SK-N-SH (cell line): ENCODE measurements at regions not wholly inside any gene's neighbourhood (a gene's known extent, or its start where the extent isn't known, plus 50 kb on each side); places are given as distances from the start of the nearest gene placed in this dataset.

Experiments
- CTCF ChIA-PET: fragments of 300-600, 350-600 bp; formaldehyde crosslinking; extraction: SDS; loops from one replicate; lab custom pipeline; 2021; lab: Yijun Ruan, JAX
- POLR2A ChIA-PET: fragments of 350-600 bp; sonication (Branson Sonifier 250); formaldehyde crosslinking; extraction: SDS; loops from one replicate; lab custom pipeline; 2020; ENCODE audit warnings: antibody characterized with exemption, inconsistent platforms; lab: Yijun Ruan, JAX
- DNase-seq: peaks from one replicate; pipeline ENCODE4 v3.0.0; 2012
- H2AFZ ChIP-seq: fragments of 200-600 bp; sonication (generic); 2 replicates; pipeline ENCODE4 v1.8.1; 2016; ENCODE audit warnings: antibody characterized with exemption, mild to moderate bottlenecking, low read depth
- H3F3A ChIP-seq: fragments of 200-600 bp; sonication (generic); replicated peaks from 2 replicates; pipeline ENCODE3; 2016; ENCODE audit warnings: antibody characterized with exemption, mild to moderate bottlenecking; ENCODE audit not compliant: insufficient read depth
- H3K27ac ChIP-seq, 2 experiments: fragments of 200-500 bp in 1 of 2; fragments of 200-600 bp in 1 of 2; sonication (Bioruptor generic) in 1 of 2; sonication (generic), shearing (Covaris generic) in 1 of 2; 2 replicates each; pipeline versions ENCODE4 v1.5.1 to v1.6.1; 2014 to 2016; ENCODE audit warnings: low read depth in 2 of 2, inconsistent platforms in 1 of 2, low read length in 1 of 2, mild to moderate bottlenecking in 1 of 2, mixed read lengths in 1 of 2
- H3K27me3 ChIP-seq: fragments of 200-600 bp; sonication (generic), shearing (Covaris generic); 2 replicates; pipeline ENCODE4 v1.6.1; 2016; ENCODE audit warnings: mixed run types; ENCODE audit not compliant: insufficient read depth
- H3K36me3 ChIP-seq, 2 experiments: fragments of 200-500 bp in 1 of 2; fragments of 200-600 bp in 1 of 2; sonication (Bioruptor generic) in 1 of 2; sonication (generic) in 1 of 2; replicated peaks in 1 of 2; 2 replicates each; pipeline versions ENCODE3 to v1.5.1; 2014 to 2016; ENCODE audit warnings: low read length in 1 of 2, mild to moderate bottlenecking in 1 of 2; ENCODE audit not compliant: insufficient read depth in 2 of 2, control insufficient read depth in 1 of 2
- H3K4me1 ChIP-seq, 2 experiments: fragments of 200-500 bp in 1 of 2; fragments of 200-600 bp in 1 of 2; sonication (Bioruptor generic) in 1 of 2; sonication (generic), shearing (Covaris generic) in 1 of 2; 2 replicates each; pipeline versions ENCODE4 v1.5.1 to v1.6.1; 2014 to 2016; ENCODE audit warnings: low read depth in 1 of 2, low read length in 1 of 2, mixed run types in 1 of 2; ENCODE audit not compliant: insufficient read depth in 2 of 2, control insufficient read depth in 1 of 2
- H3K4me2 ChIP-seq: fragments of 200-600 bp; sonication (generic), shearing (Covaris generic); 2 replicates; pipeline ENCODE4 v1.6.1; 2017; ENCODE audit warnings: mixed run types
- H3K4me3 ChIP-seq, 2 experiments: fragments of 200-500 bp in 1 of 2; fragments of 200-600 bp in 1 of 2; sonication (Bioruptor generic) in 1 of 2; sonication (generic), shearing (Covaris generic) in 1 of 2; 2 replicates each; pipeline versions ENCODE4 v1.5.1 to v1.8.1; 2014 to 2016; ENCODE audit warnings: low read depth in 2 of 2, inconsistent platforms in 1 of 2, low read length in 1 of 2, mild to moderate bottlenecking in 1 of 2, mixed read lengths in 1 of 2, moderate library complexity in 1 of 2
- H3K79me2 ChIP-seq: fragments of 200-600 bp; sonication (generic); 2 replicates; pipeline ENCODE4 v1.8.1; 2017; ENCODE audit warnings: mild to moderate bottlenecking; ENCODE audit not compliant: insufficient read depth
- H3K9ac ChIP-seq: fragments of 200-600 bp; sonication (generic); 2 replicates; pipeline ENCODE4 v1.6.1; 2017; ENCODE audit warnings: mixed run types
- H3K9me2 ChIP-seq: fragments of 200-600 bp; sonication (generic); 2 replicates; pipeline ENCODE4 v1.6.1; 2017; ENCODE audit warnings: mixed run types
- H3K9me3 ChIP-seq: fragments of 200-600 bp; sonication (generic); 2 replicates; pipeline ENCODE4 v1.6.1; 2017; ENCODE audit warnings: mixed run types, mild to moderate bottlenecking, moderate library complexity
- H4K20me1 ChIP-seq: fragments of 200-600 bp; sonication (generic); 2 replicates; pipeline ENCODE4 v1.6.1; 2017; ENCODE audit warnings: mild to moderate bottlenecking, mixed run types; ENCODE audit not compliant: insufficient read depth
- CHD2 ChIP-seq: fragments of 150-350 bp; IDR thresholded peaks from 2 replicates; pipeline ENCODE4 v1.6.1; 2018; ENCODE audit warnings: low read length; ENCODE audit not compliant: partially characterized antibody
- FOSL2 ChIP-seq: IDR thresholded peaks from 2 replicates; pipeline ENCODE4 v1.4.0; 2012; ENCODE audit warnings: low read depth, mild to moderate bottlenecking, moderate library complexity, borderline replicate concordance
- FOXM1 ChIP-seq: IDR thresholded peaks from 2 replicates; pipeline ENCODE4 v1.4.0; 2012; ENCODE audit warnings: low read depth, mild to moderate bottlenecking
- GABPA ChIP-seq: IDR thresholded peaks from 2 replicates; pipeline ENCODE4 v1.4.0; 2012; ENCODE audit warnings: low read depth, mild to moderate bottlenecking
- IRF3 ChIP-seq: fragments of 150-350 bp; IDR thresholded peaks from 2 replicates; pipeline ENCODE4 v1.6.1; 2016; ENCODE audit warnings: mild to moderate bottlenecking, low read depth, low read length
- JUND ChIP-seq: IDR thresholded peaks from 2 replicates; pipeline ENCODE4 v1.4.0; 2012
- MAX ChIP-seq: IDR thresholded peaks from 2 replicates; pipeline ENCODE4 v1.4.0; 2012; ENCODE audit warnings: low read depth
- MEF2A ChIP-seq: IDR thresholded peaks from 2 replicates; pipeline ENCODE4 v1.4.0; 2012; ENCODE audit warnings: low read depth, borderline replicate concordance
- NFIC ChIP-seq: IDR thresholded peaks from 2 replicates; pipeline ENCODE4 v1.4.0; 2012; ENCODE audit warnings: borderline replicate concordance
- NRF1 ChIP-seq: IDR thresholded peaks from 2 replicates; pipeline ENCODE4 v1.6.1; 2012; ENCODE audit warnings: low read depth, mild to moderate bottlenecking, low read length
- RAD21 ChIP-seq: IDR thresholded peaks from 2 replicates; pipeline ENCODE4 v1.6.1; 2012; ENCODE audit warnings: mild to moderate bottlenecking, low read length
- RFX5 ChIP-seq: IDR thresholded peaks from 2 replicates; pipeline ENCODE4 v1.6.1; 2012; ENCODE audit warnings: mild to moderate bottlenecking, improper control_type of control experiment, low read length
- RXRA ChIP-seq: IDR thresholded peaks from 2 replicates; pipeline ENCODE4 v1.4.0; 2012; ENCODE audit warnings: low read depth, mild to moderate bottlenecking, borderline replicate concordance
- SIN3A ChIP-seq: IDR thresholded peaks from 2 replicates; pipeline ENCODE4 v1.6.1; 2012; ENCODE audit warnings: low read depth, mild to moderate bottlenecking, low read length, moderate library complexity, borderline replicate concordance
- SMC3 ChIP-seq: IDR thresholded peaks from 2 replicates; pipeline ENCODE4 v1.6.1; 2012; ENCODE audit warnings: low read depth, low read length, improper control_type of control experiment
- TCF12 ChIP-seq: IDR thresholded peaks from 2 replicates; pipeline ENCODE4 v1.4.0; 2012
- TEAD4 ChIP-seq: IDR thresholded peaks from 2 replicates; pipeline ENCODE4 v1.4.0; 2012; ENCODE audit warnings: mild to moderate bottlenecking, borderline replicate concordance; ENCODE audit not compliant: insufficient read depth
- whole genome bisulfite sequencing: methylation state at CpG from one replicate; pipeline ENCODE4 v1.1.6; 2017; ENCODE audit warnings: low lambda C conversion rate; 5-methylcytosine and 5-hydroxymethylcytosine counted together
- TF ChIP-seq, protein P1 (sequence below): IDR thresholded peaks from 2 replicates; pipeline ENCODE4 v1.4.0; 2012; ENCODE audit warnings: low read depth, borderline replicate concordance
- TF ChIP-seq, protein P2 (sequence below): fragments of 200-600 bp; sonication (generic); IDR thresholded peaks from 2 replicates; pipeline ENCODE4 v1.6.1; 2017; ENCODE audit warnings: antibody characterized with exemption, mild to moderate bottlenecking, moderate library complexity
- TF ChIP-seq, protein P3 (sequence below): IDR thresholded peaks from 2 replicates; pipeline ENCODE4; 2012
- TF ChIP-seq, protein P4 (sequence below): IDR thresholded peaks from 2 replicates; pipeline ENCODE4 v1.6.1; 2012; ENCODE audit warnings: mild to moderate bottlenecking, low read depth, low read length, moderate library complexity

DNA sequence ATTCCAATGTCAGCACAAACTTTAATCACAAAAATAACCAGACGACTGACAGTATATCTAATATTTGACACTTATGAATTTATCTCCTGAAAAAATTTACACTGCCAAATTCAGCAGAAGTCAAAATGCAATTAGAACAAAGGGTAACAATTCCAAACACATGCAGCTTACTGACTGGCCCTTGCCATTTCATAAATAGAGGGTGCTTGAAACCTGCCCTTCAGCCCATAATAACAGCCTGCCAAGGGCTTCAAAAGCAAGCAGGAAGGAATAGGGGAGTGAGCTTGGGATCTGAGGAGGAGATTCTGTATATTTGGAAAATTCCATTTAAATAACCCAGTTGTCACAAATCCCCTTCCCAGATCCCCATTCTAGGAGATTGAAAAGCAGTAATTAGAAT is 66.1 kb upstream of the IQCM start:
- ChIA-PET POLR2A (no interaction called here), CTCF (no interaction called here)
- Histone ChIP-seq H3K4me2 (no peak overlapping the region), H3K4me1 (no peaks in the 10 kb centered on the region; a peak in 1 of 4 replicates), H4K20me1 (no peaks in the 10 kb centered on the region), H3K4me3 (no peak overlapping the region), H3K27me3 (no peaks in the 10 kb centered on the region; the same call in 1 of the 2 replicates), H3K9me3 (no peaks in the 10 kb centered on the region), H3K36me3 (no peaks in the 10 kb centered on the region), H3K27ac (no peak overlapping the region), H3F3A (no peaks in the 10 kb centered on the region), H3K9me2 (no peaks in the 10 kb centered on the region), H2AFZ (no peak overlapping the region), H3K9ac (no peak overlapping the region), H3K79me2 (no peaks in the 10 kb centered on the region)
- WGBS, result 15% methylated on average over 1 of the region's 1 CpG
- no peak for TF ChIP-seq NFIC
- TF ChIP-seq MEF2A, result no peak
- no peak for TF ChIP-seq IRF3
- TF ChIP-seq TEAD4, result no peak
- TF ChIP-seq, protein P1, sequence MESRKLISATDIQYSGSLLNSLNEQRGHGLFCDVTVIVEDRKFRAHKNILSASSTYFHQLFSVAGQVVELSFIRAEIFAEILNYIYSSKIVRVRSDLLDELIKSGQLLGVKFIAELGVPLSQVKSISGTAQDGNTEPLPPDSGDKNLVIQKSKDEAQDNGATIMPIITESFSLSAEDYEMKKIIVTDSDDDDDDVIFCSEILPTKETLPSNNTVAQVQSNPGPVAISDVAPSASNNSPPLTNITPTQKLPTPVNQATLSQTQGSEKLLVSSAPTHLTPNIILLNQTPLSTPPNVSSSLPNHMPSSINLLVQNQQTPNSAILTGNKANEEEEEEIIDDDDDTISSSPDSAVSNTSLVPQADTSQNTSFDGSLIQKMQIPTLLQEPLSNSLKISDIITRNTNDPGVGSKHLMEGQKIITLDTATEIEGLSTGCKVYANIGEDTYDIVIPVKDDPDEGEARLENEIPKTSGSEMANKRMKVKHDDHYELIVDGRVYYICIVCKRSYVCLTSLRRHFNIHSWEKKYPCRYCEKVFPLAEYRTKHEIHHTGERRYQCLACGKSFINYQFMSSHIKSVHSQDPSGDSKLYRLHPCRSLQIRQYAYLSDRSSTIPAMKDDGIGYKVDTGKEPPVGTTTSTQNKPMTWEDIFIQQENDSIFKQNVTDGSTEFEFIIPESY, result no peak
- no peak for TF ChIP-seq JUND
- TF ChIP-seq SMC3, result no peak
- TF ChIP-seq RXRA, result no peak
- TF ChIP-seq, protein P2, sequence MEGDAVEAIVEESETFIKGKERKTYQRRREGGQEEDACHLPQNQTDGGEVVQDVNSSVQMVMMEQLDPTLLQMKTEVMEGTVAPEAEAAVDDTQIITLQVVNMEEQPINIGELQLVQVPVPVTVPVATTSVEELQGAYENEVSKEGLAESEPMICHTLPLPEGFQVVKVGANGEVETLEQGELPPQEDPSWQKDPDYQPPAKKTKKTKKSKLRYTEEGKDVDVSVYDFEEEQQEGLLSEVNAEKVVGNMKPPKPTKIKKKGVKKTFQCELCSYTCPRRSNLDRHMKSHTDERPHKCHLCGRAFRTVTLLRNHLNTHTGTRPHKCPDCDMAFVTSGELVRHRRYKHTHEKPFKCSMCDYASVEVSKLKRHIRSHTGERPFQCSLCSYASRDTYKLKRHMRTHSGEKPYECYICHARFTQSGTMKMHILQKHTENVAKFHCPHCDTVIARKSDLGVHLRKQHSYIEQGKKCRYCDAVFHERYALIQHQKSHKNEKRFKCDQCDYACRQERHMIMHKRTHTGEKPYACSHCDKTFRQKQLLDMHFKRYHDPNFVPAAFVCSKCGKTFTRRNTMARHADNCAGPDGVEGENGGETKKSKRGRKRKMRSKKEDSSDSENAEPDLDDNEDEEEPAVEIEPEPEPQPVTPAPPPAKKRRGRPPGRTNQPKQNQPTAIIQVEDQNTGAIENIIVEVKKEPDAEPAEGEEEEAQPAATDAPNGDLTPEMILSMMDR, result no peak
- TF ChIP-seq GABPA, result no peak
- no peak for TF ChIP-seq SIN3A
- no peak for DNase-seq

DNA sequence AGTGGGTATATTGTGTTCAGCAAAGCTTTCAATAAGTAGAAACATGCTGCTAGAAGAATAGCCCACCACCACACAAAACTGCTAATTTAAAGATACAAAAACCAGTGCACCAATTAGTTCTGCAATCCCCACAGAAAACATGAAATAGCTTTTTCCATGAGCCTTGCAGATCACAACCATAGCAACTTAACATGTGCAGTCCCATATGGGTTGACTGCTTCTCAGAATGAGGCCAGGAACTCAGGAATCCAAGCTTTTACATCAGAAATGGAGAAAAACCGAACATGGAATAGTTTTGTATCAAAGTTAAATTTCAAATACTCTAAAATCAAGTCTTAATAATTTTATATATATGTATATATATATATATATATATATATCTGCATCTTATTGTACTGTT is 66.6 kb upstream of the IQCM start:
- H3K9me3 ChIP-seq, result no peaks in the 10 kb centered on the region
- TF ChIP-seq RAD21 (no peak), TCF12 (no peak), GABPA (no peak), FOSL2 (no peak), FOXM1 (no peak), MAX (no peak), RFX5 (no peak), CHD2 (no peak), NRF1 (no peak)
- TF ChIP-seq, protein P3, sequence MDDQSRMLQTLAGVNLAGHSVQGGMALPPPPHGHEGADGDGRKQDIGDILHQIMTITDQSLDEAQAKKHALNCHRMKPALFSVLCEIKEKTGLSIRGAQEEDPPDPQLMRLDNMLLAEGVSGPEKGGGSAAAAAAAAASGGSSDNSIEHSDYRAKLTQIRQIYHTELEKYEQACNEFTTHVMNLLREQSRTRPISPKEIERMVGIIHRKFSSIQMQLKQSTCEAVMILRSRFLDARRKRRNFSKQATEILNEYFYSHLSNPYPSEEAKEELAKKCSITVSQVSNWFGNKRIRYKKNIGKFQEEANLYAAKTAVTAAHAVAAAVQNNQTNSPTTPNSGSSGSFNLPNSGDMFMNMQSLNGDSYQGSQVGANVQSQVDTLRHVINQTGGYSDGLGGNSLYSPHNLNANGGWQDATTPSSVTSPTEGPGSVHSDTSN, result no peak
- TF ChIP-seq, protein P4, sequence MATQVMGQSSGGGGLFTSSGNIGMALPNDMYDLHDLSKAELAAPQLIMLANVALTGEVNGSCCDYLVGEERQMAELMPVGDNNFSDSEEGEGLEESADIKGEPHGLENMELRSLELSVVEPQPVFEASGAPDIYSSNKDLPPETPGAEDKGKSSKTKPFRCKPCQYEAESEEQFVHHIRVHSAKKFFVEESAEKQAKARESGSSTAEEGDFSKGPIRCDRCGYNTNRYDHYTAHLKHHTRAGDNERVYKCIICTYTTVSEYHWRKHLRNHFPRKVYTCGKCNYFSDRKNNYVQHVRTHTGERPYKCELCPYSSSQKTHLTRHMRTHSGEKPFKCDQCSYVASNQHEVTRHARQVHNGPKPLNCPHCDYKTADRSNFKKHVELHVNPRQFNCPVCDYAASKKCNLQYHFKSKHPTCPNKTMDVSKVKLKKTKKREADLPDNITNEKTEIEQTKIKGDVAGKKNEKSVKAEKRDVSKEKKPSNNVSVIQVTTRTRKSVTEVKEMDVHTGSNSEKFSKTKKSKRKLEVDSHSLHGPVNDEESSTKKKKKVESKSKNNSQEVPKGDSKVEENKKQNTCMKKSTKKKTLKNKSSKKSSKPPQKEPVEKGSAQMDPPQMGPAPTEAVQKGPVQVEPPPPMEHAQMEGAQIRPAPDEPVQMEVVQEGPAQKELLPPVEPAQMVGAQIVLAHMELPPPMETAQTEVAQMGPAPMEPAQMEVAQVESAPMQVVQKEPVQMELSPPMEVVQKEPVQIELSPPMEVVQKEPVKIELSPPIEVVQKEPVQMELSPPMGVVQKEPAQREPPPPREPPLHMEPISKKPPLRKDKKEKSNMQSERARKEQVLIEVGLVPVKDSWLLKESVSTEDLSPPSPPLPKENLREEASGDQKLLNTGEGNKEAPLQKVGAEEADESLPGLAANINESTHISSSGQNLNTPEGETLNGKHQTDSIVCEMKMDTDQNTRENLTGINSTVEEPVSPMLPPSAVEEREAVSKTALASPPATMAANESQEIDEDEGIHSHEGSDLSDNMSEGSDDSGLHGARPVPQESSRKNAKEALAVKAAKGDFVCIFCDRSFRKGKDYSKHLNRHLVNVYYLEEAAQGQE, result no peak
- no peak overlapping the region for H3K27ac ChIP-seq
- POLR2A ChIA-PET, result no interaction called here
- H3K9me2 ChIP-seq, result no peaks in the 10 kb centered on the region
- H3K9ac ChIP-seq, result no peak overlapping the region
- CTCF ChIA-PET, result no interaction called here
- H3K27me3 ChIP-seq, result no peaks in the 10 kb centered on the region; the same call in 1 of the 2 replicates
- WGBS, result 3% methylated on average over 1 of the region's 1 CpG
- no peaks in the 10 kb centered on the region for H4K20me1 ChIP-seq
- H2AFZ ChIP-seq, result no peak overlapping the region
- no peaks in the 10 kb centered on the region for H3F3A ChIP-seq
- no peak for DNase-seq
- H3K4me1 ChIP-seq, result no peaks in the 10 kb centered on the region; a peak in 1 of 4 replicates
- H3K79me2 ChIP-seq, result no peaks in the 10 kb centered on the region
- no peak overlapping the region for H3K4me3 ChIP-seq
- H3K36me3 ChIP-seq, result no peaks in the 10 kb centered on the region
- no peak overlapping the region for H3K4me2 ChIP-seq
